GM12872 (cell line): ENCODE measurements at regions not wholly inside any gene's neighbourhood (a gene's known extent, or its start where the extent isn't known, plus 50 kb on each side); places are given as distances from the start of the nearest gene placed in this dataset.

ENCODE experiments used
- TF ChIP-seq, protein P1 (sequence below): IDR thresholded peaks from 3 replicates; pipeline ENCODE4 v1.5.1; 2011; ENCODE audit warnings: low read depth, mild to moderate bottlenecking, low read length, moderate library complexity; ENCODE audit not compliant: insufficient read depth

DNA sequence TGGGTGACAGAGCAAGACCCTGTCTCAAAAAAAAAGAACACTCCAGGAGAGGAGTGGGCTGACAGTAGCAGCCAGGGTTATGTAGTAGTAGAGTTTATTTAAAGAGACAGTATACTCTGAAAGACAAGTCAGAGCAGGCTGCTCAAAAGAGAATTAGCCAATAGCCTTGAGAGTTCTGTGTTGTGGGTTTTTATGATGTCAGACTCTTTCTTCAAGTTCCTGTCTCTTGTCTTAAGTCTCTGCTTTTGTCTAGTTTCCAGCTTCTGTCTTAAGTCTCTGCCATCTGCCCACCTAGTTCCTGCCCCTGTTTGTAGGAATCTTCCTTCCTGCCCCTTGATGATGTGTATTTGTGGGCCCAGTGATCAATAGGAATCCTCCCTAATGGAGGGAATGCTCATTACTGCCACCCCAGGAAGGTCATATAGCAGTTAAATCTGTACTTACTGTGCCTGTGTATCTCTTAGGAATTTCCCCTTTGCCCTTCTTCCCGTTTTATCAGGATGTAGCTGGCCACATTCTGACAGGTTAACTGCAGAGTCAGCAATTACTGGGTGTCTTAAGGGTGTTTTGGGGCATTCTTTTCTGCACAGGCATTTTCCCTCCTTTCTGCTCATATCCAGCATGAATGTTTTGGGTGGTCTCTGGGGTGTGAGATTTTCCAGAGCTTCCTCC lies 580.5 kb upstream of the SGCD start:
- TF ChIP-seq, protein P1, sequence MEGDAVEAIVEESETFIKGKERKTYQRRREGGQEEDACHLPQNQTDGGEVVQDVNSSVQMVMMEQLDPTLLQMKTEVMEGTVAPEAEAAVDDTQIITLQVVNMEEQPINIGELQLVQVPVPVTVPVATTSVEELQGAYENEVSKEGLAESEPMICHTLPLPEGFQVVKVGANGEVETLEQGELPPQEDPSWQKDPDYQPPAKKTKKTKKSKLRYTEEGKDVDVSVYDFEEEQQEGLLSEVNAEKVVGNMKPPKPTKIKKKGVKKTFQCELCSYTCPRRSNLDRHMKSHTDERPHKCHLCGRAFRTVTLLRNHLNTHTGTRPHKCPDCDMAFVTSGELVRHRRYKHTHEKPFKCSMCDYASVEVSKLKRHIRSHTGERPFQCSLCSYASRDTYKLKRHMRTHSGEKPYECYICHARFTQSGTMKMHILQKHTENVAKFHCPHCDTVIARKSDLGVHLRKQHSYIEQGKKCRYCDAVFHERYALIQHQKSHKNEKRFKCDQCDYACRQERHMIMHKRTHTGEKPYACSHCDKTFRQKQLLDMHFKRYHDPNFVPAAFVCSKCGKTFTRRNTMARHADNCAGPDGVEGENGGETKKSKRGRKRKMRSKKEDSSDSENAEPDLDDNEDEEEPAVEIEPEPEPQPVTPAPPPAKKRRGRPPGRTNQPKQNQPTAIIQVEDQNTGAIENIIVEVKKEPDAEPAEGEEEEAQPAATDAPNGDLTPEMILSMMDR, result no peak

DNA sequence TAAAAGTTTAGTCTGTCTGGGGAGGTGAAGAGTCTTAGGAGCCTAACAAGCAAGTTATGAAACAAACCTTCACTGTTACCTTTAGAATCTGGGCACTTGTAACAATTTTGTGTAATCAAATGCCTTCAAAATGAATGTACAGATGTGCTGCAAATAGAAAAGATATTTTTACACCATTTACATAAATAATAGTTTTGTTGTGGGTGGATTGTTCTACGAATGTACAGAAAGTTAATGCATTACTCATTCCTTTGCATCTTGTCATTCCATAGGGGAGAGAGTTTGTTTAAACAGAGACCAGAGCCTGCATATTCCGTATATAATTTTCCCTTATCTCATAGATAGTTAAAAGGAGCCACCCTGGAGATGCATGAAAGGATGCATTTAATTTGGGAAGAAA lies 576.9 kb upstream of the SGCD start:
- TF ChIP-seq, protein P1, result no peak

GRCh38 chr5:155750571-155750970 lies 576.4 kb upstream of the SGCD start:
- TF ChIP-seq, protein P1, result no peak

- TF ChIP-seq, protein P1, result no peak
Observed at GRCh38 chr5:155753943-155754581, 572.9 kb upstream of the SGCD start.

GRCh38 chr5:155759252-155759651 lies 567.7 kb upstream of the SGCD start:
- TF ChIP-seq, protein P1, result no peak

GRCh38 chr5:155759984-155760383 lies 567.0 kb upstream of the SGCD start:
- TF ChIP-seq, protein P1, result no peak

DNA sequence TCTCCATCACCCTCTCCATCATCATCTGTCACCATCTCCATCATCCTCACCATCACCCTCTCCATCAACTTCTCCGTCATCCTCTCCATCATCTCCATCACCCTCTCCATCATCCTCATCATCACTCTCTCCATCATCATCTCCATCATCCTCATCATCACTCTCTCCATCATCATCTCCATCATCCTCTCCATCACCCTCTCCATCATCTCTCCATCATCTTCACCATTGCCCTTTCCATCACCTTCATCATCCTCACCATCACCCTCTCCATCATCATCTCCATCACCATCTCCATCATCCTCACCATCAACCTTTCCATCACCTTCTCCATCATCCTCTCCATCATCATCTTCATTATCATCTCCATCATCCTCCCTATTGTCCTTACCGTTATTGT lies 565.5 kb upstream of the SGCD start:
- TF ChIP-seq, protein P1, result no peak
